K562 (cell line): ENCODE measurements at regions not wholly inside any gene's neighbourhood (a gene's known extent, or its start where the extent isn't known, plus 50 kb on each side); places are given as distances from the start of the nearest gene placed in this dataset.

Experiments used
- CCNT2 ChIP-seq: IDR thresholded peaks from 2 replicates; pipeline ENCODE4 v1.6.1; 2011; ENCODE audit warnings: borderline replicate concordance, low read depth, mild to moderate bottlenecking, moderate library complexity, mixed read lengths, low read length; ENCODE audit not compliant: insufficient read length; ENCODE audit errors: extremely low read depth
- CHCHD3 ChIP-seq: fragments of 250-450 bp; sonication (Bioruptor Pico); IDR thresholded peaks from 2 replicates; pipeline ENCODE4 v2.1.2; 2022; ENCODE audit warnings: mild to moderate bottlenecking
- FUS ChIP-seq: fragments of 200-400 bp; formaldehyde crosslinking; optimal IDR thresholded peaks from 2 replicates; pipeline ENCODE3; 2017; ENCODE audit warnings: low read depth, low read length
- HDAC8 ChIP-seq: fragments of 450-650 bp; IDR thresholded peaks from 2 replicates; pipeline ENCODE4 v1.6.1; 2016; ENCODE audit warnings: mild to moderate bottlenecking, missing genetic modification characterization, moderate library complexity, missing compliant biosample characterization
- HNRNPUL1 ChIP-seq: fragments of 200-400 bp; formaldehyde crosslinking; IDR thresholded peaks from 2 replicates; pipeline ENCODE4 v1.6.1; 2017; ENCODE audit warnings: low read length
- JUND ChIP-seq, 2 experiments: IDR thresholded peaks; 2 replicates in 1 of 2; 3 replicates in 1 of 2; pipeline ENCODE4 v1.6.1; 2011; ENCODE audit warnings: borderline replicate concordance in 2 of 2, low read depth in 2 of 2, low read length in 2 of 2, improper control_type of control experiment in 1 of 2, missing biosample characterization in 1 of 2, missing genetic modification characterization in 1 of 2, missing genetic modification reagents in 1 of 2
- MCM3 ChIP-seq: fragments of 450-650 bp; IDR thresholded peaks from 2 replicates; pipeline ENCODE4 v1.6.1; 2016
- PHB2 ChIP-seq: fragments of 450-650 bp; IDR thresholded peaks from 2 replicates; pipeline ENCODE4 v1.6.1; 2017; ENCODE audit warnings: low read depth
- PTBP1 ChIP-seq: fragments of 200-400 bp; formaldehyde crosslinking; IDR thresholded peaks from 2 replicates; pipeline ENCODE4 v1.6.1; 2017; ENCODE audit warnings: low read depth, low read length
- PTTG1 ChIP-seq: fragments of 450-650 bp; IDR thresholded peaks from 2 replicates; pipeline ENCODE4 v1.6.1; 2016; ENCODE audit warnings: low read depth, mild to moderate bottlenecking, missing genetic modification characterization, missing compliant biosample characterization
- SLC30A9 ChIP-seq: fragments of 250-450 bp; sonication (Bioruptor Pico); IDR thresholded peaks from 2 replicates; pipeline ENCODE4 v1.8.0; 2022; ENCODE audit warnings: mild to moderate bottlenecking, moderate library complexity
- ZC3H11A ChIP-seq: IDR thresholded peaks from 2 replicates; pipeline ENCODE4 v1.6.1; 2012; ENCODE audit warnings: low read depth, low read length, improper control_type of control experiment
- ZEB2 ChIP-seq: fragments of 450-650 bp; IDR thresholded peaks from 2 replicates; pipeline ENCODE4 v1.6.1; 2016
- ZNF175 ChIP-seq: fragments of 200-800 bp; sonication (Bioruptor generic); IDR thresholded peaks from 2 replicates; pipeline ENCODE4 v1.6.1; 2016; ENCODE audit warnings: low read depth, mild to moderate bottlenecking, missing genetic modification characterization, missing compliant biosample characterization
- ZNF354B ChIP-seq: fragments of 250-450 bp; sonication (Bioruptor Pico); IDR thresholded peaks from 2 replicates; pipeline ENCODE4 v1.4.0; 2020
- ZNF57 ChIP-seq: fragments of 450-650 bp; formaldehyde crosslinking; IDR thresholded peaks from 2 replicates; pipeline ENCODE4 v1.4.0; 2020; ENCODE audit warnings: mild to moderate bottlenecking, moderate library complexity
- TF ChIP-seq, protein P1 (sequence below): sonication (generic); formaldehyde crosslinking; IDR thresholded peaks from 2 replicates; pipeline ENCODE4 v1.8.0; 2022; ENCODE audit warnings: mild to moderate bottlenecking, missing genetic modification reagents
- TF ChIP-seq, protein P2 (sequence below): IDR thresholded peaks from 2 replicates; pipeline ENCODE4 v1.6.1; 2011; ENCODE audit warnings: borderline replicate concordance, low read depth, mild to moderate bottlenecking, moderate library complexity, low read length; ENCODE audit not compliant: insufficient read depth, poor library complexity, severe bottlenecking
- TF ChIP-seq, protein P3 (sequence below): sonication (generic); formaldehyde crosslinking; IDR thresholded peaks from 2 replicates; pipeline ENCODE4 v1.9.0; 2022; ENCODE audit warnings: mild to moderate bottlenecking, missing genetic modification reagents
- TF ChIP-seq, protein P4 (sequence below), 3 experiments: fragments of 200-800 bp in 1 of 3; fragments of 250-450 bp in 1 of 3; fragments of 450-650 bp in 1 of 3; sonication (Bioruptor Pico) in 1 of 3; sonication (Bioruptor generic) in 1 of 3; formaldehyde crosslinking in 1 of 3; IDR thresholded peaks; 2 replicates each; pipeline versions ENCODE4 v1.6.1 to v1.8.0; 2016 to 2022; ENCODE audit warnings: mild to moderate bottlenecking in 2 of 3, missing genetic modification characterization in 2 of 3, missing compliant biosample characterization in 1 of 3, moderate library complexity in 1 of 3

DNA sequence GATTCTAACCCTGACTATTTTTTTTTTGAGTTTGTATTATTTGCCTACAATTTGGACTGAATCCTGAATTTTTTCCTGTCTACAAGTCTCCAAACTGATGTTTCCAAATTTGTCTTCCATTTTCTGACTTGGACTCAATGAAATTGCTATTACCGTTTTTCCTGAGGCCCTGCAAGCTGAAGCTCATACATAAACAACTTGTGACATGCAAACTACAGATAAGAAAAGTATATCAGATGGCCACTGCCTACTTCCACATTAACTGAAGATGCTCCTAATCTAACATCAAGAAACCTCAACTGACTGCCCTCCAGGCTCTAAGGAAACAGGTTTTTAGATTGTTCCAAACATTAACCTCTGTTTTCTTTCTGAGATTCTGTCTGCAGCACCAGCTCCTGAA is 51.1 kb upstream of the KLHDC7A start (continued):
- no peak for TF ChIP-seq HDAC8 (tag)
- TF ChIP-seq ZNF57 (CRISPR knock-in tag) = no peak
- TF ChIP-seq ZNF175 (CRISPR knock-in tag) = no peak
- TF ChIP-seq, protein P1, sequence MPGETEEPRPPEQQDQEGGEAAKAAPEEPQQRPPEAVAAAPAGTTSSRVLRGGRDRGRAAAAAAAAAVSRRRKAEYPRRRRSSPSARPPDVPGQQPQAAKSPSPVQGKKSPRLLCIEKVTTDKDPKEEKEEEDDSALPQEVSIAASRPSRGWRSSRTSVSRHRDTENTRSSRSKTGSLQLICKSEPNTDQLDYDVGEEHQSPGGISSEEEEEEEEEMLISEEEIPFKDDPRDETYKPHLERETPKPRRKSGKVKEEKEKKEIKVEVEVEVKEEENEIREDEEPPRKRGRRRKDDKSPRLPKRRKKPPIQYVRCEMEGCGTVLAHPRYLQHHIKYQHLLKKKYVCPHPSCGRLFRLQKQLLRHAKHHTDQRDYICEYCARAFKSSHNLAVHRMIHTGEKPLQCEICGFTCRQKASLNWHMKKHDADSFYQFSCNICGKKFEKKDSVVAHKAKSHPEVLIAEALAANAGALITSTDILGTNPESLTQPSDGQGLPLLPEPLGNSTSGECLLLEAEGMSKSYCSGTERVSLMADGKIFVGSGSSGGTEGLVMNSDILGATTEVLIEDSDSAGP (CRISPR knock-in tag) = no peak
- TF ChIP-seq SLC30A9 = no peak
- TF ChIP-seq, protein P2, sequence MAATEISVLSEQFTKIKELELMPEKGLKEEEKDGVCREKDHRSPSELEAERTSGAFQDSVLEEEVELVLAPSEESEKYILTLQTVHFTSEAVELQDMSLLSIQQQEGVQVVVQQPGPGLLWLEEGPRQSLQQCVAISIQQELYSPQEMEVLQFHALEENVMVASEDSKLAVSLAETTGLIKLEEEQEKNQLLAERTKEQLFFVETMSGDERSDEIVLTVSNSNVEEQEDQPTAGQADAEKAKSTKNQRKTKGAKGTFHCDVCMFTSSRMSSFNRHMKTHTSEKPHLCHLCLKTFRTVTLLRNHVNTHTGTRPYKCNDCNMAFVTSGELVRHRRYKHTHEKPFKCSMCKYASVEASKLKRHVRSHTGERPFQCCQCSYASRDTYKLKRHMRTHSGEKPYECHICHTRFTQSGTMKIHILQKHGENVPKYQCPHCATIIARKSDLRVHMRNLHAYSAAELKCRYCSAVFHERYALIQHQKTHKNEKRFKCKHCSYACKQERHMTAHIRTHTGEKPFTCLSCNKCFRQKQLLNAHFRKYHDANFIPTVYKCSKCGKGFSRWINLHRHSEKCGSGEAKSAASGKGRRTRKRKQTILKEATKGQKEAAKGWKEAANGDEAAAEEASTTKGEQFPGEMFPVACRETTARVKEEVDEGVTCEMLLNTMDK = no peak
- TF ChIP-seq ZNF354B = no peak
- no peak for TF ChIP-seq PHB2
- TF ChIP-seq, protein P3, sequence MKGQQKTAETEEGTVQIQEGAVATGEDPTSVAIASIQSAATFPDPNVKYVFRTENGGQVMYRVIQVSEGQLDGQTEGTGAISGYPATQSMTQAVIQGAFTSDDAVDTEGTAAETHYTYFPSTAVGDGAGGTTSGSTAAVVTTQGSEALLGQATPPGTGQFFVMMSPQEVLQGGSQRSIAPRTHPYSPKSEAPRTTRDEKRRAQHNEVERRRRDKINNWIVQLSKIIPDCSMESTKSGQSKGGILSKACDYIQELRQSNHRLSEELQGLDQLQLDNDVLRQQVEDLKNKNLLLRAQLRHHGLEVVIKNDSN (CRISPR knock-in tag) = no peak
- no peak for TF ChIP-seq HNRNPUL1
- TF ChIP-seq PTTG1 (tag) = no peak; the same call in 1 of the 2 replicates
- TF ChIP-seq ZC3H11A = no peak
- TF ChIP-seq CHCHD3 (CRISPR knock-in tag) = no peak
- no peak for TF ChIP-seq ZEB2
- no peak for TF ChIP-seq PTBP1
- no peak for TF ChIP-seq CCNT2
- no peak for TF ChIP-seq FUS
- TF ChIP-seq MCM3 = no peak
- TF ChIP-seq, protein P4, sequence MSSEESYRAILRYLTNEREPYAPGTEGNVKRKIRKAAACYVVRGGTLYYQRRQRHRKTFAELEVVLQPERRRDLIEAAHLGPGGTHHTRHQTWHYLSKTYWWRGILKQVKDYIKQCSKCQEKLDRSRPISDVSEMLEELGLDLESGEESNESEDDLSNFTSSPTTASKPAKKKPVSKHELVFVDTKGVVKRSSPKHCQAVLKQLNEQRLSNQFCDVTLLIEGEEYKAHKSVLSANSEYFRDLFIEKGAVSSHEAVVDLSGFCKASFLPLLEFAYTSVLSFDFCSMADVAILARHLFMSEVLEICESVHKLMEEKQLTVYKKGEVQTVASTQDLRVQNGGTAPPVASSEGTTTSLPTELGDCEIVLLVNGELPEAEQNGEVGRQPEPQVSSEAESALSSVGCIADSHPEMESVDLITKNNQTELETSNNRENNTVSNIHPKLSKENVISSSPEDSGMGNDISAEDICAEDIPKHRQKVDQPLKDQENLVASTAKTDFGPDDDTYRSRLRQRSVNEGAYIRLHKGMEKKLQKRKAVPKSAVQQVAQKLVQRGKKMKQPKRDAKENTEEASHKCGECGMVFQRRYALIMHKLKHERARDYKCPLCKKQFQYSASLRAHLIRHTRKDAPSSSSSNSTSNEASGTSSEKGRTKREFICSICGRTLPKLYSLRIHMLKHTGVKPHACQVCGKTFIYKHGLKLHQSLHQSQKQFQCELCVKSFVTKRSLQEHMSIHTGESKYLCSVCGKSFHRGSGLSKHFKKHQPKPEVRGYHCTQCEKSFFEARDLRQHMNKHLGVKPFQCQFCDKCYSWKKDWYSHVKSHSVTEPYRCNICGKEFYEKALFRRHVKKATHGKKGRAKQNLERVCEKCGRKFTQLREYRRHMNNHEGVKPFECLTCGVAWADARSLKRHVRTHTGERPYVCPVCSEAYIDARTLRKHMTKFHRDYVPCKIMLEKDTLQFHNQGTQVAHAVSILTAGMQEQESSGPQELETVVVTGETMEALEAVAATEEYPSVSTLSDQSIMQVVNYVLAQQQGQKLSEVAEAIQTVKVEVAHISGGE (CRISPR knock-in tag; IDR thresholded peaks at IDR 0.05) = peak in 1 of 3 experiments; percentile 40; a peak in 2 of 6 replicates
- TF ChIP-seq JUND (IDR thresholded peaks at IDR 0.05; ENCODE audit: borderline replicate concordance, low read depth, low read length) = 0 out of 2 replicates have a peak, but pooled peaks have one; percentile 6
- TF ChIP-seq JUND (tag; IDR thresholded peaks at IDR 0.05; ENCODE audit: borderline replicate concordance, low read depth, low read length) = peak; percentile 54; the same call in 2 of the 3 replicates
